HCT116 (cell line): ENCODE measurements at regions not wholly inside any gene's neighbourhood (a gene's known extent, or its start where the extent isn't known, plus 50 kb on each side); places are given as distances from the start of the nearest gene placed in this dataset.

Source experiments
- ATAC-seq: fragments of 200-7000 bp; cut with Tn5 transposase; 2 replicates; pipeline ENCODE4 v1.9.1; 2020; ENCODE audit warnings: mild to moderate bottlenecking, moderate library complexity
- BruUV-seq: library from RNA; stranded (reverse); fragments of 400-500 nt; replicated peaks from 2 replicates; lab custom pipeline; 2021; lab: Mats Ljungman, UMichigan
- CTCF ChIA-PET: fragments of 300-600 bp; sonication (Branson Sonifier 250); formaldehyde crosslinking; loops from one replicate; lab custom pipeline; 2021; ENCODE audit warnings: antibody characterized with exemption; lab: Charles Lee
- POLR2A ChIA-PET: fragments of 300-600, 350-600 bp; sonication (Branson Sonifier 250); formaldehyde crosslinking; loops from one replicate; lab custom pipeline; 2021; ENCODE audit warnings: antibody characterized with exemption; lab: Charles Lee
- RAD21 ChIA-PET, 2 experiments: fragments of 300-600 bp; sonication (Branson Sonifier 250); formaldehyde crosslinking; loops; one replicate each; lab custom pipeline; 2023; ENCODE audit warnings: low total read pairs in 2 of 2; ENCODE audit not compliant: uncharacterized antibody in 2 of 2, unreplicated experiment in 2 of 2, low non-redundant PET in 1 of 2; lab: Charles Lee
- DNase-seq: peaks from one replicate; pipeline ENCODE4 v3.0.0-alpha.2; 2010; ENCODE audit warnings: low read depth, low spot score
- H2AFZ ChIP-seq: fragments of 200-600 bp; shearing (Covaris generic), sonication (generic); 2 replicates; pipeline ENCODE4 v1.6.1; 2017; ENCODE audit warnings: low read depth, mixed run types, mixed read lengths, antibody characterized with exemption, low read length; ENCODE audit not compliant: poor library complexity, severe bottlenecking
- H3K27ac ChIP-seq: 2 replicates; pipeline ENCODE4 v1.5.1; 2012; ENCODE audit warnings: low read depth, low read length
- H3K27me3 ChIP-seq: fragments of 200-600 bp; sonication (generic); 2 replicates; pipeline ENCODE4 v1.6.1; 2016; ENCODE audit warnings: mixed run types, low read length, mixed read lengths; ENCODE audit not compliant: insufficient read depth
- H3K36me3 ChIP-seq, 2 experiments: fragments of 200-500 bp in 1 of 2; fragments of 200-600 bp in 1 of 2; sonication (Bioruptor generic) in 1 of 2; sonication (generic) in 1 of 2; 2 replicates each; pipeline versions ENCODE4 v1.5.1 to v1.6.1; 2014 to 2016; ENCODE audit warnings: low read length in 2 of 2, inconsistent platforms in 1 of 2, mixed read lengths in 1 of 2, mixed run types in 1 of 2; ENCODE audit not compliant: insufficient read depth in 2 of 2, control insufficient read depth in 1 of 2
- H3K4me1 ChIP-seq, 2 experiments: fragments of 200-600 bp in 1 of 2; sonication (generic) in 1 of 2; 2 replicates each; pipeline versions ENCODE4 v1.5.1 to v1.6.1; 2012 to 2017; ENCODE audit warnings: low read length in 2 of 2, inconsistent platforms in 1 of 2, mild to moderate bottlenecking in 1 of 2, mixed read lengths in 1 of 2, mixed run types in 1 of 2, moderate library complexity in 1 of 2; ENCODE audit not compliant: insufficient read depth in 2 of 2, control insufficient read depth in 1 of 2
- H3K4me2 ChIP-seq: fragments of 200-600 bp; sonication (generic); 2 replicates; pipeline ENCODE4 v1.6.1; 2017; ENCODE audit warnings: mixed run types, low read length, mixed read lengths
- H3K4me3 ChIP-seq, 2 experiments: fragments of 200-600 bp in 1 of 2; sonication (generic) in 1 of 2; replicated peaks in 1 of 2; 2 replicates each; pipeline ENCODE4 v1.5.1; 2011 to 2016; ENCODE audit warnings: low read length in 2 of 2, control low read depth in 1 of 2, low read depth in 1 of 2, mild to moderate bottlenecking in 1 of 2, mixed read lengths in 1 of 2, mixed run types in 1 of 2
- H3K79me2 ChIP-seq: fragments of 200-600 bp; sonication (generic); 2 replicates; pipeline ENCODE4 v1.6.1; 2017; ENCODE audit warnings: mild to moderate bottlenecking, mixed run types, low read length, moderate library complexity, mixed read lengths; ENCODE audit not compliant: insufficient read depth
- H3K9ac ChIP-seq: fragments of 200-600 bp; sonication (generic); 2 replicates; pipeline ENCODE4 v1.6.1; 2016; ENCODE audit warnings: low read length, mixed read lengths
- H3K9me2 ChIP-seq: fragments of 200-600 bp; sonication (generic), shearing (Covaris generic); 2 replicates; pipeline ENCODE4 v1.6.1; 2017; ENCODE audit warnings: mixed run types, mild to moderate bottlenecking, moderate library complexity; ENCODE audit not compliant: insufficient read depth
- H3K9me3 ChIP-seq, 2 experiments: fragments of 200-500 bp in 1 of 2; fragments of 200-600 bp in 1 of 2; sonication (Bioruptor generic) in 1 of 2; sonication (generic) in 1 of 2; 2 replicates each; pipeline ENCODE4 v1.6.1; 2014 to 2017; ENCODE audit warnings: low read length in 2 of 2, mixed read lengths in 2 of 2, inconsistent platforms in 1 of 2, low read depth in 1 of 2, mild to moderate bottlenecking in 1 of 2, mixed run types in 1 of 2, moderate library complexity in 1 of 2; ENCODE audit not compliant: control insufficient read depth in 1 of 2, insufficient read depth in 1 of 2
- H4K20me1 ChIP-seq: fragments of 200-600 bp; sonication (generic), shearing (Covaris generic); 2 replicates; pipeline ENCODE4 v1.6.1; 2017; ENCODE audit warnings: mixed run types, mild to moderate bottlenecking, moderate library complexity; ENCODE audit not compliant: insufficient read depth
- CBX3 ChIP-seq: IDR thresholded peaks from 2 replicates; pipeline ENCODE4 v1.6.1; 2012; ENCODE audit warnings: low read depth
- CEBPB ChIP-seq: IDR thresholded peaks from 2 replicates; pipeline ENCODE4 v1.6.1; 2012; ENCODE audit warnings: low read depth
- EGR1 ChIP-seq: IDR thresholded peaks from 2 replicates; pipeline ENCODE4 v1.6.1; 2012; ENCODE audit warnings: low read depth
- ELF1 ChIP-seq: IDR thresholded peaks from 2 replicates; pipeline ENCODE4 v1.6.1; 2012; ENCODE audit warnings: low read depth, borderline replicate concordance
- FOSL1 ChIP-seq: IDR thresholded peaks from 2 replicates; pipeline ENCODE4 v1.6.1; 2012; ENCODE audit warnings: low read depth
- REST ChIP-seq: IDR thresholded peaks from 2 replicates; pipeline ENCODE4 v1.6.1; 2012; ENCODE audit warnings: low read depth
- SP1 ChIP-seq: IDR thresholded peaks from 2 replicates; pipeline ENCODE4 v1.6.1; 2012; ENCODE audit warnings: low read depth
- SRF ChIP-seq: IDR thresholded peaks from 2 replicates; pipeline ENCODE4 v1.6.1; 2012; ENCODE audit warnings: low read depth
- TCF7L2 ChIP-seq: IDR thresholded peaks from 2 replicates; pipeline ENCODE4 v1.7.0; 2011; ENCODE audit warnings: borderline replicate concordance, inconsistent platforms; ENCODE audit not compliant: insufficient read depth, insufficient read length; ENCODE audit errors: extremely low read depth
- YY1 ChIP-seq: IDR thresholded peaks from 2 replicates; pipeline ENCODE4 v1.6.1; 2011; ENCODE audit warnings: low read length, low read depth, moderate library complexity, mild to moderate bottlenecking; ENCODE audit not compliant: insufficient replicate concordance; ENCODE audit errors: extremely low read depth
- ZBTB33 ChIP-seq: IDR thresholded peaks from 2 replicates; pipeline ENCODE4 v1.6.1; 2011; ENCODE audit warnings: mild to moderate bottlenecking, low read length, moderate library complexity; ENCODE audit not compliant: insufficient replicate concordance; ENCODE audit errors: extremely low read depth
- ZFX ChIP-seq: fragments of 450-650 bp; IDR thresholded peaks from 2 replicates; pipeline ENCODE4 v1.6.1; 2017
- intact Hi-C: fragments of 100-400 bp; cut with micrococcal nuclease; formaldehyde crosslinking; loops from 2 replicates; pipeline ENCODE4 v1.10.0; 2022

GRCh38 chr18:61973273-61974115, 80.7 kb upstream of the RNF152 start:
- Histone ChIP-seq H3K4me1 (no peaks in the 10 kb centered on the region), H2AFZ (no peak overlapping the region), H3K9me2 (no peaks in the 10 kb centered on the region), H3K36me3 (no peaks in the 10 kb centered on the region; a peak in 1 of 4 replicates), H3K27ac (no peak overlapping the region), H4K20me1 (no peaks in the 10 kb centered on the region), H3K4me3 (no peak overlapping the region), H3K4me2 (no peak overlapping the region), H3K27me3 (no peaks in the 10 kb centered on the region), H3K9me3 (no peaks in the 10 kb centered on the region), H3K79me2 (no peaks in the 10 kb centered on the region), H3K9ac (no peak overlapping the region)
- CTCF ChIA-PET: no interaction called here
- RAD21 ChIA-PET: no interaction called here
- POLR2A ChIA-PET: no interaction called here
- ATAC-seq (no peak), DNase-seq (no peak)
- TF ChIP-seq SRF: no peak
- intact Hi-C loops: no loop called here
- no TSS peak for BruUV-seq

- H3K9me3 ChIP-seq: no peaks in the 10 kb centered on the region
- H3K27me3 ChIP-seq: no peaks in the 10 kb centered on the region
- POLR2A ChIA-PET: no interaction called here
- CTCF ChIA-PET: no interaction called here
- H2AFZ ChIP-seq: no peak overlapping the region
- ATAC-seq (no peak), DNase-seq (no peak)
- intact Hi-C loops: no loop called here
- H3K79me2 ChIP-seq: no peaks in the 10 kb centered on the region
- RAD21 ChIA-PET: no interaction called here
- no peaks in the 10 kb centered on the region for H3K4me1 ChIP-seq
- no peaks in the 10 kb centered on the region for H3K9me2 ChIP-seq
- no peak overlapping the region for H3K4me2 ChIP-seq
- H3K36me3 ChIP-seq: no peaks in the 10 kb centered on the region; a peak in 1 of 4 replicates
- no TSS peak for BruUV-seq
- H3K9ac ChIP-seq: no peak overlapping the region
- H3K4me3 ChIP-seq: no peak overlapping the region
- no peak overlapping the region for H3K27ac ChIP-seq
- no peaks in the 10 kb centered on the region for H4K20me1 ChIP-seq
- no peak for TF ChIP-seq ELF1
- TF ChIP-seq SP1: no peak
- no peak for TF ChIP-seq CBX3
- TF ChIP-seq ZFX: no peak
- TF ChIP-seq TCF7L2: no peak
- TF ChIP-seq REST: no peak
- no peak for TF ChIP-seq YY1
- no peak for TF ChIP-seq FOSL1
- no peak for TF ChIP-seq ZBTB33
- no peak for TF ChIP-seq EGR1
- TF ChIP-seq SRF: no peak
- TF ChIP-seq CEBPB: no peak
Observed at GRCh38 chr18:61972389-61973264, 79.8 kb upstream of the RNF152 start.
